HG03135 (cell line): ENCODE measurements at regions not wholly inside any gene's neighbourhood (a gene's known extent, or its start where the extent isn't known, plus 50 kb on each side); places are given as distances from the start of the nearest gene placed in this dataset.
"Not testable (repeated sequence)": the region's sequence is repeated elsewhere in the genome, so short reads cannot be mapped to it uniquely, and the experiment has no call there.

Source experiments
- ATAC-seq: cut with Tn5 transposase; IDR thresholded peaks from one replicate; pipeline ENCODE4 v1.9.1; 2021; ENCODE audit warnings: mild to moderate bottlenecking, moderate library complexity; ENCODE audit not compliant: unreplicated experiment

DNA sequence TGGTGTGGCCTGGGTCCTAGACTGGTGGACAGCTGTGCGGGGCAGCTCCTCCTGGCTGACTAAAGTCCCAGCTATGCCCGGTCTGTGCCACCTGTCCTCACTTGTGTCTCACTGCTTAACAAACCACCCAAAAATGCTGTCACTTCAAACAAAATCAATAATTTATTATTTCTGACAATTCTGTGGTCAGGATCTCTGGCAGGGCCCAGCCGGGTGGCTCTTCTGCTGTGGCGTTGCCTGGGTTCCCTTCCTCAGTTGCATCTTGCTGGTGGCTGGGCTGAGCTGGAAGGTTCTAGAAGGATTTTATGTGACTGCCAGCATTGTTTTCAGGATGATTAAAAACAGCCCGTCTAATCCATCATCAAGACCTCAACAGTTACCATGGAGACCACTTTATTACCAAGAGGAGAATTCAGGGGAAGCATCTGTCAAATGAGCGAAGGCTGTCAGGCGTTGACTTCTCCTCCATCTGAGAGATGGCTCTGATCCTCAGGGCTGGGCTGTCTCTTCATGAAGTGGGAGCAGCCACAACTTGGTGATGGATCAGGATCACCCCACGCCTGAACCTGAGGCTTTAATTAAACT, 280.6 kb upstream of the SFSWAP start:
- no peak for ATAC-seq

DNA sequence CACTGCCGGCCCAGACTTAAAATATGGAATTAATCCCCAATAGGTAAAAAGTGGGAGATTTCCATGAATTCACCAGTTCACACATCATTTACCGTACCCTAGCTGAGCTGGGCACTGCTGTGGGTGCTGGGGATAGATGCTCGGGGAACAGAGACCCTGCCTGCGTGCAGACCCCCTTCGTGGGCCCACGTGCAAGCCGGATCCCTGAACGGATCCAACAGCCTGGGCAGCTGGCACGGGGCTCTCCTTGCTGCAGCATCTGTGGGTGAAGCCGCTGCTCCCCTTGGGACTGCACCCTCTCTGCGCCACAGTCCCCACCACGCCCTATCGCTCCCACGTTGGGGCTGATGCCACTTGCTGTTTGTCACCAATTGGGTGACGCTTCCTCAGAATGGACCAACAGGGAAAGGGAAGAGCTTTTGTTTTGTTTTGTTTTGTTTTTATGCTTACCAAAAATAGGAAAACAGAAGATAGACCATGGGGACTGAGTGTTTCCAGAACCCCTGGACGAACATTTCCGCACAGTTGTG, 279.7 kb upstream of the SFSWAP start:
- ATAC-seq: not testable (repeated sequence)

DNA sequence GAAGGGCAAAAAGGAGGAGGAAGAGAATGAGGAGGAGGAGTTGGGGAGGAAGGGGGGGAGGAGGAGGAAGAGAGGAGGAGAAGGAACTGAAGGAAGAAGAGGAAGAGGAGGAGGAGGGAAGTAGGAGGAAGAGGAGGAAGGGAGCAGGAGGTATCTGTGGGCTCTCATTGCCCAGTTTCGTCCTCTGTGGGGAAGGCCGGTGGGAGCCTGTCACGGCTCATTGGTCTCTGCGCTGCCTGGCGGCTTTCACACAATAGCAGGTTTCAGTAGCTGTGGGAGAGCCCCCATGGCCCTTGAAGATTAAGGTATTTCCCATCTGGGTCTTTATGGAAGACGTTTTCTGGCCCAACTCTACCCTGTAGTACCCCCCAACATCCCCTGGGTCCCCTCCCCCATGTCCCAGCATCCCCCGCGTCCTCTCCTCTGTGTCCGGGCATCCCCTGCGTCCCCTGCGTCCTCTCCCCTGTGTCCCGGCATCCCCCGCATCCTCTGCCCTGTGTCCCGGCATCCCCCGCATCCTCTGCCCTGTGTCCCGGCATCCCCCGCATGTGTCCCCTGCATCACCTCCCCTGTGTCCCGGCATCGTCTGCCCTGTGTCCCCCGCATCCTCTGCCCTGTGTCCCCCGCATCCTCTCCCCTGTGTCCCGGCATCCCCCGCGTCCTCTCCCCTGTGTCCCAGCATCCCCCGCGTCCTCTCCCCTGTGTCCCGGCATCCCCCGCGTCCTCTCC, 278.2 kb upstream of the SFSWAP start:
- no peak for ATAC-seq

DNA sequence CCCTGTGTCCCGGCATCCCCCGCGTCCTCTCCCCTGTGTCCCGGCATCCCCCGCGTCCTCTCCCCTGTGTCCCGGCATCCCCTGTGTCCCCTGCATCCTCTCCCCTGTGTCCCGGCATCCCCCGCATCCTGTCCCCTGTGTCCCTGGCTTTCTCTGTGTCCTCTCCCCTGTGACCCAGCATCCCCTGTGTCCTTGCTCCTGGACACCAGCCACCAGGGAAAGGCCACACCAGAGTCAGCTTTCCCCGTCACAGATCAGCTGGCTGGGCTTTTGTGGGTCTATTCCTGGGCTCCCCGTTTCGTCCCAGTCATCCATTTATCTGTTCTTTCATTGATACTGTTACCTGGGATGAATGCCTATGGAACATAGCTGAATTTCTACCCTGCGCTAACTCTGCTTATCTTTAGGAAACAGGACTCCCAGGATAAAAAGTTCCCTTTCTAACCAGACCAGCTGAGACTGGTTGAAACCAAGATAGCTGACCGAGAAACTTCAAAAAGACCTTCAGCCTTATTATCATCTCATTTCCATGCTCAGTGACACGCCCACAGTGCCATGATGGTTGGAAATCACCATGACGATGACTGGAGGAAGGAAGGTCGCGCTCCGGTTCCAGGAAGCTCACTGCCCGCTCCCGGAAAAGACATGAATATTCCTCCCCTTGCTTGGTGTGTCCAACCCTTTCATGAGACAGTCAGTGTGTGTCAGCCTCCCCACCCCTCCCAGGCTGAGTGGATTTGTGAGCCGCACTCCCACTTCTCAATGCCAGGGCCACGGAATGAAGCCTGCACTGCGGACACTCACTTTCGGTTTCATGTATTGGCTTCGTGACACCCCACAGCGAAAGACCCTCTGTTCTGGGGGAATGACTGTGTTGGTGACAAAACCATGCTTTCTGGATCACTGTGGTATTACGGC, 276.4 kb upstream of the SFSWAP start:
- ATAC-seq: no peak

DNA sequence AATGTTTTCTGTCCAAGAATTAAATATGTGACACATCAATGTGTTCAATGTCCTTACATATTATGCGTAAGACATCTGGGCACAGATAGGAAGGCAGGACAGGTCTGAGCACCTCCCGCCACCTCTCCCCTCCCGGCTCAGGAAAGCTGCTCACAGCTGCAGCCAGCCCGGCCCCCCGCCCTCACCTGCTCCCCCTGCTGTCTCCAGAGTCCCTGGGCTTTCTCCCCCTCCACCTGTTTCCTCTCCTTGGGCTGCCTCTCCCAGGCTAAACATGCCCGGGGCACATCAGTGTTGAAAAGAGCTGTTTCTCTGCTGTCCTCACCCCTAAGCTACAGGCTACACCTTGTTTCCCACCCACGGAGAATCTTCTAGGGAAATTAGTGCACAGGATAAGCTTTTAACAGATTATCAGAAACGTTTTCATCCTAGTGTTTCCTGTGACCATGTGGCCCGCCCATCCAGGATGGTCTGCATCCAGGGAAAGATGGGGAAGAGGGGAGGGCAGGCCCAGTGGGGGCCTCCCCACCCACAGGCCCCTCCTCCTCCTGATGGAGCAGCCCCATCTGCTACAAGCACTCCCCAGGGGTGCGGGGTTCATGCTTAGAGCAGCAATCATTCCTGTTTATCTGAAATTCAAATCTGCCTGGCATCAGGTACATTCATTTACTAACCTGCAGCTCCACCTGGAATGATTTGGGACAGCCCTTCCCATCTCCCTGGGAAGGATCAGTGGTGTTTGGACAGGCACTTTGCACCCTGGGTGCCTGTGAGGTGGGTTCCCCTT, 273.8 kb upstream of the SFSWAP start:
- no peak for ATAC-seq

DNA sequence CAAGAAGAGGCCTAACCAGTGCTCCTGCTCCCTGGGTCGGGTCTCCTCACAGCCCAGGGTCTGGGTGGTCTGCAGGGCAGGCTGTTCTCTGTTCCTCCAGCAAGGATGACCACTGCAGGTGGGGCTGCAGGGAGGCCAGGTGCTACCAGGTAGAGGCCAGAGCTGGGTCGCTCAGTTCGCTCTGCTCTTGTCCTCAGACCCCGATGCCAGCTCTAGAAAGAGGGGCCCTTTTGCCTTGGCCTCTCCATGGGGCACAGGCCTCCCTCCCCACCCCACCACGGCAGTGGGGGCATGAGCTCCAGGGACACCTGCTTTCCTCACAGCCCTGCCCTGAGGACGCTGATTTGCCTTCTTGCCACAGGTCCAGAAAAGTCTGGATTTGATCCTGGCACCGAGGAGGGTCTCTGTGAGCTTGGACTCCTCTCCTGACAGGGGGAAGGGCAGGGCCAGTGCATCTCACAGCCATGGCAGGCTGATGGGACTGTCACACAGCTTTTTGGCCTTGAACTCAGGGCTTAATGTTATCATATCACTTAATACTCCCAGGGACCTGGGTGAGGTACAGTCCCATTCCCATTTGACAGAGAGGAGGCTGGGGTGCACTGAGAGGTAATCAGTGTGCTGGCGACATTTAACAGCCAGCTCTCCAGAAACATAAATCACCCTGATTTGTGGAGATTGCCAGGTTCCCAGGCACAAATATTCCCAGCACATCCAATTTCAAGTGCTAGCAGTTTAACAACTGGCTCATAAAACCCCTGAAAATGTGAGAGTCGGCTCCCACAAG, 273.0 kb upstream of the SFSWAP start:
- ATAC-seq: no peak

GRCh38 chr12:131438493-131438835, 272.4 kb upstream of the SFSWAP start:
- not testable (repeated sequence) for ATAC-seq

DNA sequence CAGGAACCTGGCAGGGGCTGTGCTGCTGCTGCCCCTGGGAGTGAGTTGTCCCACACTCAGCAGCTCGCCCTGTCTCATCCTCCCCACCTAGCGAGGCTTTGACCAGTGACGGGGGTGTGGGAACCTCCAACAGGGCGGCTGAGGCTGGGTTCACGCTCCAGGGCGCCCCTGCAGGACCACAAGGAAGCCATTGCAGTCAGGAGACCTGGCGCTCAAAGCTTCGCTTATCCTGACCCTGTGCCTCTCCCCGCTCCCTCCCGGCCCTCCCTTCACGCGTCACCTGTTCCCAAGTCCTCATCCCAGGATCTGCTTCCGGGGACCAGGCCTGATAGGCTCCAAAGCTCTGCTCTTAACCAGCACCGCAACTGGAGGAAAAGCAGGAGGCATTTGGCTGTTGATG, 272.0 kb upstream of the SFSWAP start:
- no peak for ATAC-seq

GRCh38 chr12:131439752-131440151, 271.1 kb upstream of the SFSWAP start:
- ATAC-seq: not testable (repeated sequence)

DNA sequence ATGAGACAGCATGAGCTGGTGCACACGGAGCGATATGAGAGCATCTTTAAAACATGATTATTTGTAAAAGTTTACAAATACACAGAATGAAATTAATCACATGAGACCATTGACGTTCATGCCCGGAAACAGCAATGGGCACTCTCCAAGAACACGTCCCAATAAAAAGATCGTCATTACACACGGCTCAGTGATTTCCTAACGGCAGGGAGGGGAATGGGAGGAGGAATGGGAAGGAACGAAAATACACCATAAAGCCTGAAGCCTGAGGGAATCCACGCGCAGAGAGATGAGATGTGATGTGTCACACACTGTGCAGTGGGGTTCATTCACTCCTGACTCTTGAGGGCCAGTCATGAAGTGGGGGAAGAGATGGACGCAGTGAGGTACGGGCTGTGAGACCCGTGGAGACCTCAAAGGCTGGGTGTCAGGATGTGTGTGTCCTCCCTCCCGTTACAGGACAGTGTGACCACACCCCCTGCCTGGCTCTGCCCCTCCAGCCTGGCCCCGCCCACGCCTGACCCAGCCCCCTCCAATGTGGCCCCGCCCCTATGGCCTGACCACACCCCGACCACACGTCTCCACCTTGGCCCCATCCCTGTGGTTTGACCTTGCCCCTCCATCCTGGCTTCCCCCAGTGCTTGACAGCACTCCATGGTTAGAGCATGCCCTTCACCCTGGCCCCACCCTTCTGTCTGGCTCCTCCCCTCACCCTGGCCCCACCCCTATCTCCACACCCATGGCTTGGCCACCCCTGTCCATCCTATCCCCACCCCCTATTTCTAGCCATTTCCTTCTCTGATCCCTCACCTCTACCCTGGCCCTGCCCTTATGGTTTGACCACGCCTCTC, 270.5 kb upstream of the SFSWAP start:
- not testable (repeated sequence) for ATAC-seq

- ATAC-seq: no peak
Observed at GRCh38 chr12:131441060-131441396, 269.9 kb upstream of the SFSWAP start.

- no peak for ATAC-seq
Observed at GRCh38 chr12:131441638-131442336, 269.1 kb upstream of the SFSWAP start.

- no peak for ATAC-seq
Observed at GRCh38 chr12:131442337-131442918, 268.5 kb upstream of the SFSWAP start.

- no peak for ATAC-seq
Observed at GRCh38 chr12:131443019-131444000, 267.6 kb upstream of the SFSWAP start.

GRCh38 chr12:131444220-131445164, 266.4 kb upstream of the SFSWAP start:
- no peak for ATAC-seq
